HG03025 (cell line): ENCODE measurements at regions not wholly inside any gene's neighbourhood (a gene's known extent, or its start where the extent isn't known, plus 50 kb on each side); places are given as distances from the start of the nearest gene placed in this dataset.
"Not testable (repeated sequence)": the region's sequence is repeated elsewhere in the genome, so short reads cannot be mapped to it uniquely, and the experiment has no call there.

Experiments used
- ATAC-seq: cut with Tn5 transposase; IDR thresholded peaks from one replicate; pipeline ENCODE4 v1.9.1; 2021; ENCODE audit warnings: mild to moderate bottlenecking, moderate library complexity; ENCODE audit not compliant: unreplicated experiment, low FRiP score

DNA sequence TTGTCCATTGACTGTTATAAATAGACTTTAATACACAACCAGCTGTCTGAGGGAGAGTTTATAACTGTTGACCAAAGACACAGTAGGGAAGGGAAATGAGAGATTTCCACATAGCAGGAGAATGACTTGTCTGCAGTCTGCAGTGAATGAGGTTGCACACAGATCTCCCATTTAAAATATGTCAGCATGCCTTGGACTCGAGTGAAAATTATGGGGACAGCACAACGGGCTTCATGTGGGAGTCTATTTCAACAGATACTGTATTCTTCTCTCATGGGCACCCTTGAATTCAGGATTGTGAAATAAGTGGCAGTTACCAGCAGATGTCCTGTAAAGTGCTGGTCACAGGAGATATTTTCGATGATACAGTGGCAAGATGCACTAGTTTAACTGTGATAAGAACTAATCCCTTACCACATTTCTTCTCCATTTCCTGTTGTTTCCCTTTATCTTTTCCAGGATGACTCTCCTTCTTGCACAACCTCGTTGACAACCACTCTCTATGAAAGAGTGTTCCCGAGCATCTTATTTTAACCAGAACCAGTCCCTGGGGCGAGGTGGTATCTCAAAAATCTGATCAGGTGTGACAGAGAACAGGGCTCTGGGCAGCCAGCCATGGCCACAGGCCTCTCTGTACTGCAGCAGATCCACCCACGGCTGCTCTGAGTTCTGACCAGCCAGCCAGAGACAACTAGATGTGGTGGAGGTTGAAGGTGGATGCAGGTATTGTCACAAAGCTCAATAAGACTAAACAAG, 51.5 kb upstream of the MAP3K1 start:
- no peak for ATAC-seq

DNA sequence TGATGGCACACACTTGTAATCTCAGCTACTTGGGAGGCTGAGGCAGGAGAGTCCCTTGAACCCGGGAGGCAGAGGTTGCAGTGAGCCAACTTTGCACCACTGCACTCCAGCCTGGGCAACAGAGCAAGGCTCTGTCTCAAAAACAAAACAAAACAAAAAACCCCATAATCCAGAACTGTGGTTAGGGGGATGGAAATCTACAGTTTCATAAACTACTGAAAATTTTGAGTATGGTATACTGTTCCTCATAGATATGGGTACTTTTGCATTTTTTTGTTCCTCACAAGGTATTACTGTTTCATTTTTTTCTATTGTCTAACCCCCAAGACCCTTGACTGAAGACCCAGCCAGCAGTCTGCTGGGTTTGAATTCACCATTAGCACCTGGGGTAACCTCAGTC, 52.2 kb upstream of the MAP3K1 start:
- ATAC-seq: no peak

DNA sequence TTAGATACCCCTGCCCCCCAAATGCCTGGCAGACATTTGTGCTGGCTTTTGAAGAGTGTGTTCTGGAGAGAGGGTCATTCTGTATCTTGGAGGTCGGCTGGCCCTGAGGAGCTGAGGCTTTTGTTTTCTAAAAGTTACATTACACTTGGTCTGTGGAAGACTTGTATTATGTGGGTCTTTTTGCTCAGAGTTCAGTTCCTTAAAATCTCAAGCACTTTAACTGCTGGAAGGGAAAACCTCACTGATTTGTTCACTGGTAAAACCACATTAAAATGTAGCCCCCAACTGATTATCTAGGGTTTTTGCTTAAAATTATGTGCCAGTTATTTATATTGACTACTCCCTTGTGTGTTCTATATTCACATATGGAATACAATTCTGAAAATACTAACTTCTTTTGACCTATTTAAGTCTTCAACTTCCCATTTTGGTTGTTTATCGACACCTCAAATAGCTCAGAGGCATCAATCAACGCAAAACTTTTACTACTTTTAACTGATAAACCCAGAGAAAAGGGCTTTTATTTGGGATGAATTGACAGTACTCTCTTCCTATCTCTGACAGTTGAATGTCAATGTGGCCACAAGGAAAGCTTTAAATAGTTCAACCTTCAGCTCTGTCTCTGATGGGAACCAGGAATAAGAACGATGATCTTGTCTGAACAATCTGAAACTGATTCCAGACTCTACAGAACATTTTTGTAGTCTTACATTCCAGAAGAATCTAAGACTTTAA, 54.0 kb upstream of the MAP3K1 start:
- no peak for ATAC-seq

DNA sequence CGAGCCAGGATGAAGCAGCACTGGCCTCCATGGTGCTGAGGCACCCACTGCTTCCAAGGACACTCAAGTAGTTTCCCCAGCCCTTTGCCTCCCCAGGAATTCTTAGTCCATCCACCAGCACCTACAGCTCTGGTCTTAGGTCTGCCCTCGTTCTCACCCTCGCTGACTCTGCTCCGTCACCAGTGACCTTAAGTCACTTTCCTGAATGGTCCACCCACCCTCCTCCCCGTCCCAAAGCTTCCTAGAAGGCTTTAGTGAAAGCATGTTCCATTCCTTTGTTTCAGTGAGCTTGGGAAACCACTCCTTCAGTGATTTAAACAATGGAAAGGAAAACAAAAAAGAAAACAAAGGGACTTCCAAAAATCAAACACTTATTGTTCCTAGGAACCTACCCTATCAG, 54.6 kb upstream of the MAP3K1 start:
- ATAC-seq: no peak

DNA sequence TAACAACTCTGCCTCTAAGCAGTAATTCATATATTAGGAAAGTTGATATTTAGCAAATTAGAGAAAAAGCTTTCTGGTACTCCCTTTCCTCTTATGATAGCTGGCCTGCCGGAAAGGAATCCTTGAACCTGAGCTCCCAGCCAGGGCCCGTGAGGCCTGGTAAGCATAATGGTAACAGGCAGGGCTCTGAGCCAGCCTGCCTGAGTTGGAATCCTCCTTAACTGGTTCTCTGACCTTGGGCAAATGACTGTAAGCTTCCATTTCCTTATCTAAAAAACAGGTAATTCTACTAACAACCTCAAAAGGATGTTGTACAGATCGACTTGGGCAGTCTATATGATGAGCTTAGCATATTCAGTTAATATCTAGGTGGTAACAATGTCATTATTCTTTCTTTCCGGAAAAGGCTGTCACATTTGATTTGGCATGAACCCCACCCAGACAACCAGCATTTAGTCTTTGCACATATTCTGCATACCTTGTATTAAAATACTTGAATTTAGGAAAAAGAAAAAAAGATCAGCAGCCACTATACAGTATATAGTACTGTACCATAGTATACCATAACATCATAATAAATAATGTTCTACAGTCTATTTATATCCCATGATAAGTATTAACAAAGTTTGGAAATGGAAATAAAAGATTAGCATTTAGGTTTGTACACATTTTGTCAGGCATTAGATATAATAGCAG, 55.7 kb upstream of the MAP3K1 start:
- no peak for ATAC-seq

DNA sequence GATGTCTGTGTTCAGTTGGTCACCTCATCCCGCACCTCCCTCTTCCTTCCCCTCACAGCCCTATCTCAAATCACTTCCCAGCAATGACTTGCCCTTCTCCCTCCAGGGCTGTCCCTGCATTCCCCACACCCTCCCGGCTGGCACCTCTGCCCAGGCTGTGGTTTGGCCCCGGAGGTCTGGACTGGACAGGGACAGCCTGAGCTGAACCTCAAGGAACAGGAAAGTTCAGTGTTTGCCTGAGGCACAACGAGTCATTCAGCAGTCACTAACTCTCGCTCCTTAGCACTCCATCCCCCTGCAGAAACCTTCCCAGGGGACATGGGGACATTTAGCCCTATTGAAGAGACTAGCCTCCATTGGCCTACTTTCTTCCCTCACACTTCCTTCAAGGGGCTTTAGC, 58.3 kb upstream of the MAP3K1 start:
- no peak for ATAC-seq

DNA sequence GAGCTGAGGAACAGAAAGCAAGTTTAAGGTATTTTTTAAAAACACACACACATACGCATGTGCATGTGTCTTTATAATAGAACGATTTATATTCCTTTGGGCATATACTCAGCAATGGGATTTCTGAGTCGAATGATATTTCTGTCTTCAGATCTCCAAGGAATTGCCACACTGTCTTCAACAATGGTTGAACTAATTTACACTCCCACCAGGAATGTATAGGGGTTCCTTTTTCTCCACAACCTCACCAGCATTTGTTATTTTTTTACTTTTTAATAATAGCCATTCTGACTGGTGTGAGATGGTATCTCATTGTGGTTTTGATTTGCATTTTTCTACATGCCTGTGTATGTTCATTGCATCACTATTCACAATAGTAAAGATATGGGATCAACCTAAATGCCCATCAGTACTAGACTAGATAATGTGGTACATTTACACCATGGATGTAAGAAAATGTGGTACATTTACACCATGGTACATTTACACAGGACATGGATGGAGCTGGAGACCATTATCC, 60.3 kb upstream of the MAP3K1 start:
- ATAC-seq: no peak

DNA sequence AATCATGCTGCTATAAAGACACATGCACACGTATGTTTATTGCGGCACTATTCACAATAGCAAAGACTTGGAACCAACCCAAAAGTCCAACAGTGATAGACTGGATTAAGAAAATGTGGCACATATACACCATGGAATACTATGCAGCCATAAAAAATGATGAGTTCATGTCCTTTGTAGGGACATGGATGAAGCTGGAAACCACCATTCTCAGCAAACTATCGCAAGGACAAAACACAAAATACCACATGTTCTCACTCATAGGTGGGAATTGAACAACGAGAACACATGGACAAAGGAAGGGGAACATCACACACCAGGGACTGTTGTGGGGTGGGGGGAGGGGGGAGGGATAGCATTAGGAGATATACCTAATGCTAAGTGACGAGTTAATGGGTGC, 61.8 kb upstream of the MAP3K1 start:
- not testable (repeated sequence) for ATAC-seq

DNA sequence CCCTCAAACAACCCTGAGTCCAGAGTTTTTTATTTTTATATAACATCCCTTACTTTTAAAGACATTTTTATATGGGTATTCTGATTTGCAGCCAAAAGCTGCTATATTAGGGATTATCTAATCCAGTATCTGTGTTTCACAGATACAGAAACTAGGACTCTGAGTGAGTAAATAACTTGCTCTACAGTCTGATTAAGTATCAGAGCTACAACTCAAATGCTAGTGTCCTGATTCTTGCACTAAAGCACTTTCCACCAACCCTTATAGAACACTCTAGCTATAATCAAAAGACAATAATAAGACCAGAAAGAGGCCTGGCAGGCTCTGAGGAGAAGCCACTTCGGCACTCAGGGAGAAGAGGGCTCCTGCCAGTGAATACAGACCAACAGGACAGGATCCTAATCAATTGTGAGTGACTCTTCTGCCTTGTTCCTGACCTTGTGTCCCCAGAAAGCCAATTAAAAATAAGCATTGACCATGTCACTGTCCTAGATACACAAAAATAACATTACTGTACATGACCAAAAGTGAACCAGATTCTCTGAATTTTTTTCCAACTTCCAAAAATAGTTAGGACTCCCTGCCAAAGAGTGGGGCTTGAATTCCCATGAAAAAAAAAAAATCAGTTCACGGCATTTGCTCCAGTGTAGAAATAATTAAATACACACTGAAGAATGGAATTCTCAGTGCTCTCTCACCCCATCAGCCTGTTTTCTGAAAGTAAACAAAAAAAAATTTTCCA, 63.6 kb upstream of the MAP3K1 start:
- ATAC-seq: no peak

DNA sequence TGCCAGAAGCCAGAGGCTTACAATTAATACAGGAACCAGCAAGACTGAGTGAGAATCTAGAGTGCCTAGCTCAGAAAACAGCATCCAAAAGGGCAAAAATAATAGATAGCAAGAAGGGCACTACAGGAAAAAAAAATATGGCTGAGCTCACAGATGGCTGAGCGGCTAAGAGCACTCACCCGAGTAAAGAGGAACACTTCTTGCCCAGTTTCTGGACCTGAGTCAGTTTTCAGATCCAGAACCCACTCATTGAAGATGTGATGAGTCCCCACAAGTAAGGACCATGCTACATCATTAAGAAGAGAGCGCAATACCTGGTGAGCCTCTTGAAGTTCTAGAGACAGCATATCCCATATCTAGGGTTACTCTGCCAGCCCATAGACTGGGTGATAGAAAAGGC, 65.5 kb upstream of the MAP3K1 start:
- no peak for ATAC-seq

DNA sequence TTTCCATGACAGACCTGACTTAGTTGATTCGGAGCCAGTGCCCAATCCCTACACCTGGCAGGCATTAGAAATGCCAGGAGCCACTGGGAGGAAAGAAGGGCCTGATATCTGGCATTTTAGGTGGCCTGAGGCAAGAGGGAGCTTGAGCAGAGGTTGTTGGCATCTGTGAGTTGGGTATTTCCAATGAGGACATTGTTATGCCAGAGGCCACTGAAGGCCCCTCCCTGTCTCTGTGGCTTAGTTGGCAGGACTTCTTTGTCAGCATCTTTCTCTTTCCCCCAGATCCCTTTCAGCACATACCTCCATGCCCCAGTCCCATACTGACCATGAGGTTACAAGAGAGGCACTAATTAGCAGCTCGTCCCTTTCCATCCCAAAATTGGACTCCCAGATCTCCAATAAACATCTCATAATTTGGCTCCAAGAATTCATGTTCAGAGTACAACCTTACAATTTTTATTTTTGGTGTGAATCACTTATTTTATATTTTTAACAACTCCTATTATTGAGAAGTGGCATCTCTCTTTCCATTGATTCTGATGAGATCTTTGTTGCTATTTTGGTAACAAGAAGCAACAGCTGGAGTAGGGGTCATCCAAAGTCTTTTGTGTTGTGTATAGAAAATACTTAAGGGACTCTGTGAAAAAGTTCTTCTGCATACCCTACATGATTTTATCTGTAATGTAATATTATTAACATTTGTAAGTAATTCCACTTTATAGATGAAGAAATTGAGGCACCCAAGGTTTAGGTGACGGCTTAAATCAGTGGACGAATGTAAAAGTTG, 68.6 kb upstream of the MAP3K1 start:
- no peak for ATAC-seq

DNA sequence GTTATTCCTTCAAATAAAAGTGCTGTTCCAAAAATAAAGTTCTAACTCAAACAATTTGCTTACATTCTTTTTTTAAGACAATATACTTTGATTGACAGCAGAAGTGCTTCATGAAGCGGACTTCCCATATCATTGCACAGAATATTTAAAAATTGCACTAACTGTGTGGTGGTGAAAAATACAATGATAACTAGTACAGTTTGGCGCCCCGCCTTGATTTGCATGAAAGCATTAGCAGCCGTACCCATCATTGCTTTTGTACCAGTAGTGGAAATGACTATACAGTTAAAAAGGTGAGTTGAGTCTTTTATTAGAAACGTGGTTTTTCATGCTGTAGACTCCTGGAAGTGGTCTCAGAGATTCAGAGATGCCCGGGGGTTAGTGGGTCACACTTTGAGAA, 69.5 kb upstream of the MAP3K1 start:
- ATAC-seq: no peak

DNA sequence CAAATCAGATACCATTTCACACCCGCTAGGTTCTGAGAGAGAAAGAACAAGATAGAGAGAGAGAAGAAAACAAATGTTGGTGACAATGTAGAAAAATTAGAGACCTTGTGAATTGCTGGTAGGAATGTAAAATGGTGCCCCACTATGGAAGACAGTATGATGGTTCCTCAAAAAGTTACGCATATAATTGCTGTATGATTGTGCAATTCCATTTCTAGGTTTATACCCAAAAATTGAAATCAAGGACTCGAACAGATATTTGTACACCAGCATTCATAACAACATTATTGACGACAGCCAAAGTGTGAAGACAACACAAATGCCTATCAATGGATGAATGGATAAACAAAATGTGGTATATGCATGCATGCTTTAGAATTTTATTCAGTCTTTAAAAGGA, 74.5 kb upstream of the MAP3K1 start:
- no peak for ATAC-seq

DNA sequence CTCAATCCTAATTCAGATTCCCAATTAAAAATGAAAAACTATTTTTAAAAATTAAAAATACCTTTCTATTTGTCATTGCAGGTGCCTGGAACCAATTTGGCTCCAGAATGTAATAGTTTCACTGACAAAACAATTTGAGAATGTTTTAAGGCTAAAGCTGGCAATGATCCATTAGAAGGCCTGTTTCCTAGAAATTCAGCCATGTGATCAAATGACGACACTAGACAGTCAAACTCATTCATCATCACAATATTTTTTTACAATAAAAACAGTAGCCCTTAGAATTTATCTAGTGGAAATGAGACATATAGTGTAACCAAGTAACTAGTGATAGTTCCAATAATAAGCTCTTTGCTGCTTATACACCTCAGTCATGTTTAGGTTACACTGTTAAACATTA, 75.4 kb upstream of the MAP3K1 start:
- ATAC-seq: no peak

DNA sequence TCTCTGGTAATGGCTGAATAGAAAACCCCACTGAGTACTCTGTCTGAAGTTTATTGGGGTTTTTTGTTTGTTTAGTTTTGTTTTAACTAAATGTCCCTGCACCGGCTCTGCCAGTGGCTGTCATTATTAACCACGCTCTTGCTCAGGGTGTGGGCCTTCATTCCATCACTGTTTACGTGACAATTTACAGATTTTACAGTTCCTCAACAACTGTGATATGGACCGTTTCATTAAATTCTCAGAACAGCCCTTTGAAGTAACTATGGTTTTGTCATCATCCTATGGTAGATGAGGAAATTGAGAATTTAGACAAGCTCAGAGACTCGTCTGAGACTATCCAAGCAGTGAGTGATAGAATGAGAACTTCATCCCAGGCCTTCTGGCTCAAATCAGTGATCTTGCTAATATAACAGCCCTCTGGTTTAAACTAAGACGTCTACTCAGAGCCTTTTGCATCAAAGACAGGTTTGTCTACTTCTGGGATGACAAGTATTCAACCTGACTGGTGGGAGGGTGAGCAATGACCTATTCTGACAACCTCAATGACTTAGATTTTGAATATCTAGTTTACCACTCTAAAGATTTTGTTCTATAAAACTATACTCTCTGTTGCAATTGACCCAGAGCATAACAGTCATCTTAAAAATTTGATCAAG, 77.3 kb upstream of the MAP3K1 start:
- ATAC-seq: no peak

DNA sequence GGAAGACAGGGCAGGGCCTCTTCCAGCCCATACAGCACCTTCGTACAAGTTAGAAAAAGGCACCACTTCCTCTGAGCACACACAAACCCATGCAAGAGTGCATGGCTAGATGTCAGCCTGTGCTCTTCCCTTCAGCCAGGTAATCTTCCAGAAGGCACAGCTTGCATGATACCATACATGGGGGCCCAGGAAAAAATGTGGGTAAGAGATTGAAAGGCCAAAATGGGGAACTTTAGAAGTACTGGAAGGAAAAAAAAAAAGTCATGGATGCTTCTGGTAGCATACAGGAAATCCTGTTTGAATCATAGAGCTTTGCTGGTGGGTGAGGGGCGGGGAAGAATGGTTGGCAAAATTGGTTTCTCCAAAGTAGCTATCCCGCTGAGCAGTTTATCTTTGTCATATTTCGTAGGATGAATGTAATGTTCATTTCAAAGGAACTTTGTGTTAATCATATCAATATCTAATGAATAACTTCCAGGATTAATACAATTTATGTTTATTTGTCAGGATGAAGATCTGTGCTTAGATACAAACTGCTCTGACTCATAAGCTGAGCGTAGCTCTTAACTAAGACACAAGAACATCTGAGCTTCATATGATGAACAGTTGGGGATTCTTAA, 78.2 kb upstream of the MAP3K1 start:
- ATAC-seq: no peak

DNA sequence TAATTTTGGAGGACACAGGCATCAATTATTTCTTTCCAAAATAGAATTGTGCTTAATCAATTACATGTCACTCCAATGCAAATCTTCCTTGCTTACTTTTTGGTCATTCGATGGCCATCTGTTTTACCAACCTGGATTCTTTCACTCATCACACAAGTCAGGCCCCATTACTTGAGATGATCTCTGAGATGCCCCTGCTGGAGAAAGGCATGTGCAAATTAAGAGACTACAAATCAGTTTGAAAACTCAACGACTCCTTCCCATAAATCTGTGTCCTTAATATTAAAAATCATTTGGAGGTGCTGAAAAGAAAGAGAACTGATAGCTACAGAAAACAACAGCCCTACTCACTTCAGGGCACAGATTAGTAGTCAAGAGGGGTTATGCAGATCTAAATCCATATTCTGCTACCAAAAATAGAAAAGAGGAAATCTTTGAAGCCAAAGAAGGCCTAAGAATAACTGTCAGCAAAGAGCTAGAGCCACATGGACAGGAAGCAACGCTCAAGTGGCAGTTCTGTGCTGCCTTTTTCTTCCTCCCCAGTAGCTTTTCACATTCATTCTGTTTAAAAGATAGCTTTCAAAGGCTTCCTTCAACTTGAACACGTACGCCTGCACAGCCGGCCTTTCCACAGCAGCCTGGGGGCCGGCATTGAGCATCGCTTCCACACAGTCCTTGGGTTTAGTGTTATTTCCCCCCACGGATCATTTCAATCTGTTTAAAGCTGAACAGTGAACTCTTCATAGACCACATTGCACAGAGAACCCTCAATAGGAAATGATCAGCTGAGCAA, 79.3 kb upstream of the MAP3K1 start:
- ATAC-seq: no peak

DNA sequence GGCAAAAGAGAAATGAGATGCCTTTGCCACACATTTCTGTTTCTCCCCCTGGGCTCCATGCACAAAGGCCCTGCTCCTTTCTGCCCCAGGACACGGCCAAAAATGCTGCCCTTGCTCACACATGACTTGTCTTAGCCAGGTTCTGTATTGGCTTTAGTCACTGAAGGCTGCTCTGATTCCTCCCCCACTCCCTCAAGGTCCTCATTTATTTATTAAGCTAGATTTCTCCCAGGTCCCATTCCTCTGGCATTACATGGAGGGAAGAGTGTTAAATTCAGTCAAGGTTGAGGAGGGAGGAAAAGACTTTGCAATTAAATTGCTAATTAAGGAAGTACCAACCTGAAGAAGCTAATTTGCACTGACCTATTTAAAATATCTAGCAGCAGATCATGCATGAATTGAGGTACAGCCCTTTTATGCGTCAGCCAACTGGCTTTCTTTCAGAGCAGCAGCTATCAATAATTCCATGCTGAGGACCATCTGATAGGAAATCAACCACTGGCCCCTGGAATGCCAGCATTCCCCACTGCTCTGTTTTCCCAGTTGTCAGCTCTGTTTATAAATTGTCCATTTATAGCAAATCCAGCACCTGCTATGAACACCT, 81.2 kb upstream of the MAP3K1 start:
- no peak for ATAC-seq
